PC-3 (cell line): ENCODE measurements at regions not wholly inside any gene's neighbourhood (a gene's known extent, or its start where the extent isn't known, plus 50 kb on each side); places are given as distances from the start of the nearest gene placed in this dataset.

Experiments
- ATAC-seq: fragments of 200-7000 bp; cut with Tn5 transposase; 2 replicates; pipeline ENCODE4 v1.9.1; 2020; ENCODE audit warnings: mild to moderate bottlenecking, moderate library complexity
- BruUV-seq: library from RNA; stranded (reverse); fragments of 400-500 nt; replicated peaks from 2 replicates; lab custom pipeline; 2021; lab: Mats Ljungman, UMichigan
- CTCF ChIA-PET: fragments of 300-600 bp; sonication (Branson Sonifier 250); formaldehyde crosslinking; loops from one replicate; lab custom pipeline; 2022; ENCODE audit warnings: antibody characterized with exemption; lab: Charles Lee
- POLR2A ChIA-PET: fragments of 300-600 bp; sonication (Branson Sonifier 250); formaldehyde crosslinking; loops from one replicate; lab custom pipeline; 2022; ENCODE audit warnings: antibody characterized with exemption; ENCODE audit not compliant: unreplicated experiment; lab: Charles Lee
- DNase-seq: peaks from one replicate; pipeline ENCODE4 v3.0.0-alpha.2; 2015
- H2AFZ ChIP-seq: fragments of 300-600 bp; sonication (generic); 2 replicates; pipeline ENCODE4 v1.6.0; 2016; ENCODE audit warnings: antibody characterized with exemption, low read length
- H3F3A ChIP-seq: fragments of 300-600 bp; sonication (generic); one replicate; pipeline ENCODE4 v1.6.0; 2017; ENCODE audit warnings: antibody characterized with exemption, low read length, control low read depth, mild to moderate bottlenecking; ENCODE audit not compliant: unreplicated experiment
- H3K27ac ChIP-seq: fragments of 300-600 bp; sonication (generic); 2 replicates; pipeline ENCODE4 v1.5.1; 2016; ENCODE audit warnings: mild to moderate bottlenecking, low read length
- H3K27me3 ChIP-seq: fragments of 300-600 bp; sonication (generic); 2 replicates; pipeline ENCODE4 v1.6.1; 2016; ENCODE audit warnings: low read length, mixed read lengths
- H3K36me3 ChIP-seq: fragments of 300-600 bp; sonication (generic); 2 replicates; pipeline ENCODE4 v1.6.1; 2016; ENCODE audit warnings: low read depth, mixed run types, low read length, mixed read lengths
- H3K4me1 ChIP-seq: fragments of 300-600 bp; sonication (generic); 2 replicates; pipeline ENCODE4 v1.5.1; 2016; ENCODE audit warnings: low read length; ENCODE audit not compliant: insufficient read depth
- H3K4me2 ChIP-seq: fragments of 300-600 bp; sonication (generic); 2 replicates; pipeline ENCODE4 v1.6.0; 2016; ENCODE audit warnings: low read length
- H3K4me3 ChIP-seq: fragments of 300-600 bp; sonication (generic); 2 replicates; pipeline ENCODE4 v1.5.1; 2016; ENCODE audit warnings: mild to moderate bottlenecking, low read length, mixed read lengths
- H3K79me2 ChIP-seq: fragments of 300-600 bp; sonication (generic); 2 replicates; pipeline ENCODE4 v1.6.1; 2017; ENCODE audit warnings: low read length, mixed read lengths
- H3K9ac ChIP-seq: fragments of 300-600 bp; sonication (generic); 2 replicates; pipeline ENCODE4 v1.6.0; 2016; ENCODE audit warnings: mild to moderate bottlenecking, low read length
- H3K9me2 ChIP-seq: fragments of 300-600 bp; sonication (generic); replicated peaks from 2 replicates; pipeline ENCODE4 v1.6.1; 2016; ENCODE audit warnings: mixed run types, low read length, mixed read lengths
- H3K9me3 ChIP-seq: fragments of 300-600 bp; sonication (generic); 2 replicates; pipeline ENCODE4 v1.6.1; 2016; ENCODE audit warnings: low read length, mixed read lengths
- H4K20me1 ChIP-seq: fragments of 300-600 bp; sonication (generic); 2 replicates; pipeline ENCODE4 v1.6.1; 2016; ENCODE audit warnings: low read length, mixed read lengths
- EZH2 ChIP-seq: fragments of 300-600 bp; sonication (generic); IDR thresholded peaks from one replicate; pipeline ENCODE4 v1.6.1; 2017; ENCODE audit warnings: antibody characterized with exemption, mild to moderate bottlenecking, low read length; ENCODE audit not compliant: unreplicated experiment
- EZH2phosphoT487 ChIP-seq: fragments of 300-600 bp; sonication (generic); IDR thresholded peaks from 2 replicates; pipeline ENCODE4 v1.6.1; 2018; ENCODE audit warnings: mild to moderate bottlenecking, antibody characterized with exemption, low read length, borderline replicate concordance
- intact Hi-C: fragments of 100-400 bp; cut with micrococcal nuclease; formaldehyde crosslinking; loops from 2 replicates; pipeline ENCODE4 v1.9.0; 2023
- TF ChIP-seq, protein P1 (sequence below): fragments of 300-600 bp; sonication (generic); conservative IDR thresholded peaks from 2 replicates; pipeline ENCODE4 v1.5.1; 2017; ENCODE audit warnings: antibody characterized with exemption, low read depth, mild to moderate bottlenecking, low read length

DNA sequence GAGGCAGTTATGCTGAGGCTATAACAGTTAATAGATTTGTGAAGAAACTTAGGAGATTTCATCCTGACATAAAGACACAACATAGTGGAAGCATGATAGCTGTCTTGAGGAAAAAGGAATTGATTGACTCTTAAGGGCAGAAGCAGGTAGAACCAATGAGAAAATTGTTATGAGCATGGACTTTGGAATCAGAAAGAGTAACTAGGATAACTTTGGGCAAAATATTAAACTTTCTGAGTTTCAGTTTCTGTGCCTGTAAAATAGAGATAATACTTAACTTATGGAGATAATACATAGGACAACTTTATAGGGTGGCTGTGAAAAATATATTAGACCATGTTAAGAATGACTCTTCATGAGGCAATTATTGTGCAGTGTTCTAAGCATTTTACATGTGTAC is 696.5 kb downstream of the CDH11 start:
- no peaks in the 10 kb centered on the region for H3K79me2 ChIP-seq
- H2AFZ ChIP-seq = no peak overlapping the region
- no peak overlapping the region for H3K27ac ChIP-seq
- no peaks in the 10 kb centered on the region for H3K9me3 ChIP-seq
- CTCF ChIA-PET = no interaction called here
- BruUV-seq = no TSS peak
- H3K36me3 ChIP-seq = no peaks in the 10 kb centered on the region
- ATAC-seq = no peak
- no peak for TF ChIP-seq EZH2phosphoT487
- TF ChIP-seq, protein P1, sequence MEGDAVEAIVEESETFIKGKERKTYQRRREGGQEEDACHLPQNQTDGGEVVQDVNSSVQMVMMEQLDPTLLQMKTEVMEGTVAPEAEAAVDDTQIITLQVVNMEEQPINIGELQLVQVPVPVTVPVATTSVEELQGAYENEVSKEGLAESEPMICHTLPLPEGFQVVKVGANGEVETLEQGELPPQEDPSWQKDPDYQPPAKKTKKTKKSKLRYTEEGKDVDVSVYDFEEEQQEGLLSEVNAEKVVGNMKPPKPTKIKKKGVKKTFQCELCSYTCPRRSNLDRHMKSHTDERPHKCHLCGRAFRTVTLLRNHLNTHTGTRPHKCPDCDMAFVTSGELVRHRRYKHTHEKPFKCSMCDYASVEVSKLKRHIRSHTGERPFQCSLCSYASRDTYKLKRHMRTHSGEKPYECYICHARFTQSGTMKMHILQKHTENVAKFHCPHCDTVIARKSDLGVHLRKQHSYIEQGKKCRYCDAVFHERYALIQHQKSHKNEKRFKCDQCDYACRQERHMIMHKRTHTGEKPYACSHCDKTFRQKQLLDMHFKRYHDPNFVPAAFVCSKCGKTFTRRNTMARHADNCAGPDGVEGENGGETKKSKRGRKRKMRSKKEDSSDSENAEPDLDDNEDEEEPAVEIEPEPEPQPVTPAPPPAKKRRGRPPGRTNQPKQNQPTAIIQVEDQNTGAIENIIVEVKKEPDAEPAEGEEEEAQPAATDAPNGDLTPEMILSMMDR = no peak
- no peak for TF ChIP-seq EZH2
- no peak overlapping the region for H3K4me3 ChIP-seq
- no peak overlapping the region for H3K4me2 ChIP-seq
- peaks cover 13% of the 10 kb centered on the region for H3K4me1 ChIP-seq
- H4K20me1 ChIP-seq = no peaks in the 10 kb centered on the region
- H3K9me2 ChIP-seq = no peaks in the 10 kb centered on the region
- no peak for DNase-seq
- POLR2A ChIA-PET = no interaction called here
- H3K27me3 ChIP-seq = no peaks in the 10 kb centered on the region
- intact Hi-C loops = no loop called here
- H3F3A ChIP-seq = no peaks in the 10 kb centered on the region
- no peak overlapping the region for H3K9ac ChIP-seq

DNA sequence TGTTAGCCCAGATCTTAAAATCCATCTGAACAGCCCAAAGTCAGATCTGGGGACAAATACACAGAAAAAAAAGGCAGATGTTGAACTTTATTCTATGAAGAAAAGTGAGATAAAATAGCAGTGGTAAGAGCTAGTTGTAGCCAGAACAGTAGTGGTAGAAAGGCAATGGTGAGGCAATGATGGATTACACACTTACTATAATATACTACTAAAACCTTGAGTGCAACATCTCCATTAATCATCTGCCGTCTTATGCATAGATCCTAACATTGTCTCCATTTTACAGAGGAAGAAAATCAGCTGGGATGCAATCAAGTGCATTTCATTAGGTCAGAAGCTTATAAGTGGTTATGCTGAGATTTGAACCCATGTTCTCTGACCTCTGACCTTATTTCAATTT is 699.6 kb downstream of the CDH11 start:
- DNase-seq (no peak), ATAC-seq (no peak)
- no peaks in the 10 kb centered on the region for H3K4me1 ChIP-seq
- POLR2A ChIA-PET = no interaction called here
- no peaks in the 10 kb centered on the region for H4K20me1 ChIP-seq
- intact Hi-C loops = no loop called here
- no peaks in the 10 kb centered on the region for H3F3A ChIP-seq
- no TSS peak for BruUV-seq
- no peaks in the 10 kb centered on the region for H3K27me3 ChIP-seq
- H3K27ac ChIP-seq = no peak overlapping the region
- no peak overlapping the region for H3K4me2 ChIP-seq
- H3K9ac ChIP-seq = no peak overlapping the region
- H3K36me3 ChIP-seq = no peaks in the 10 kb centered on the region
- no peaks in the 10 kb centered on the region for H3K9me3 ChIP-seq
- no peaks in the 10 kb centered on the region for H3K9me2 ChIP-seq
- no peak overlapping the region for H2AFZ ChIP-seq
- no peak overlapping the region for H3K4me3 ChIP-seq
- CTCF ChIA-PET = no interaction called here
- TF ChIP-seq EZH2phosphoT487 (no peak), EZH2 (no peak)
- TF ChIP-seq, protein P1 = no peak
- no peaks in the 10 kb centered on the region for H3K79me2 ChIP-seq

DNA sequence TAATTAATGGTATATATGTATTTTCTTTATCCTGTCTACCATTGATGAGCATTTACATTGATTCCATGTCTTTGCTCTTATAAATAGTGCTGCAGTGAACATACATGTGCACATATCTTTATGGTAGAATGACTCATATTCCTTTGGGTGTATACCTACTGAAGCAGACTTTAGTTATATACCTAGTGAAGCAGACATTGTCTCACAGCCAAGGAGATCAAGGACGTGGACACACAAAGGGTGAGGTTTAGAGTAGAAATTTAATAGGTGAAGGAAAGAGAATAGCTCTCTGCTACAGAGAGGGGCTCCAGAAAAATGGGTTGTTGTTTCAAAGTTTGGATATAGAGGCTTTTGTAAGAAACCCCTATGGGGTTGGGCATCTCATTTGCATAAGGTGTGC is 700.3 kb downstream of the CDH11 start:
- POLR2A ChIA-PET = no interaction called here

More for the DNA sequence above, 700.3 kb downstream of the CDH11 start:
- no peak overlapping the region for H3K4me2 ChIP-seq
- CTCF ChIA-PET = no interaction called here
- no peaks in the 10 kb centered on the region for H3K36me3 ChIP-seq
- no peak overlapping the region for H3K4me3 ChIP-seq
- H3K27me3 ChIP-seq = no peaks in the 10 kb centered on the region
- no peaks in the 10 kb centered on the region for H3F3A ChIP-seq
- no peaks in the 10 kb centered on the region for H3K9me2 ChIP-seq
- no peak overlapping the region for H2AFZ ChIP-seq
- peaks cover 3% of the 10 kb centered on the region; the same call in 1 of the 2 replicates for H3K4me1 ChIP-seq
- no peaks in the 10 kb centered on the region for H3K79me2 ChIP-seq
- H3K9me3 ChIP-seq = no peaks in the 10 kb centered on the region
- TF ChIP-seq, protein P1 = no peak
- TF ChIP-seq EZH2phosphoT487 (no peak), EZH2 (no peak)
- DNase-seq (no peak), ATAC-seq (no peak)
- no TSS peak for BruUV-seq
- intact Hi-C loops = no loop called here
- H4K20me1 ChIP-seq = no peaks in the 10 kb centered on the region
- no peak overlapping the region for H3K27ac ChIP-seq
- no peak overlapping the region for H3K9ac ChIP-seq
